ENCODE measurements at regions not wholly inside any gene's neighbourhood (a gene's known extent, or its start where the extent isn't known, plus 50 kb on each side); places are given as distances from the start of the nearest gene placed in this dataset.

- no peak for TF ChIP-seq ATF2 (IDR thresholded peaks at IDR 0.05; ENCODE audit: low read length)
- TF ChIP-seq KDM4A (IDR thresholded peaks at IDR 0.05; ENCODE audit: low read depth, low read length, severe bottlenecking) = no peak
These were observed 127.3 kb upstream of the LGALSL start (continued) for GRCh38 chr2:64326578-64327050.

Measured in H1 (cell line).